ENCODE measurements at regions not wholly inside any gene's neighbourhood (a gene's known extent, or its start where the extent isn't known, plus 50 kb on each side); places are given as distances from the start of the nearest gene placed in this dataset.

GRCh38 chr6:94622783-94623182 is 954.6 kb upstream of the MANEA start:
- no peaks in the 10 kb centered on the region for H3K9me3 ChIP-seq
- no peaks in the 10 kb centered on the region for H3K27me3 ChIP-seq
- TF ChIP-seq CTCF (IDR thresholded peaks at IDR 0.05), result no peak
- no peak overlapping the region for H3K27ac ChIP-seq
- intact Hi-C loops (cut with DNase I; ENCODE audit: low total_unique reads), result no loop called here
- H3K4me3 ChIP-seq, result no peak overlapping the region
- DNase-seq, result no peak
- no peaks in the 10 kb centered on the region for H3K36me3 ChIP-seq
- H3K4me1 ChIP-seq, result no peaks in the 10 kb centered on the region

- DNase-seq, result no peak
- H3K9me3 ChIP-seq, result no peaks in the 10 kb centered on the region
- no peak overlapping the region for H3K4me3 ChIP-seq
- H3K36me3 ChIP-seq, result no peaks in the 10 kb centered on the region
- no peaks in the 10 kb centered on the region for H3K4me1 ChIP-seq
- no peak for TF ChIP-seq CTCF (IDR thresholded peaks at IDR 0.05)
- no peaks in the 10 kb centered on the region for H3K27me3 ChIP-seq
- H3K27ac ChIP-seq, result no peak overlapping the region
- intact Hi-C loops (cut with DNase I; ENCODE audit: low total_unique reads), result no loop called here
These were observed 976.7 kb upstream of the MANEA start for GRCh38 chr6:94600636-94601035.

- Histone ChIP-seq H3K27me3 (no peaks in the 10 kb centered on the region), H3K4me1 (no peaks in the 10 kb centered on the region), H3K4me3 (no peak overlapping the region), H3K9me3 (no peaks in the 10 kb centered on the region), H3K36me3 (no peaks in the 10 kb centered on the region), H3K27ac (no peak overlapping the region)
- intact Hi-C loops (cut with DNase I; ENCODE audit: low total_unique reads), result no loop called here
- no peak for DNase-seq
- TF ChIP-seq CTCF (IDR thresholded peaks at IDR 0.05), result no peak
These were observed 979.8 kb upstream of the MANEA start for GRCh38 chr6:94597487-94597886.

GRCh38 chr6:94590416-94590815 is 986.9 kb upstream of the MANEA start:
- Histone ChIP-seq H3K4me1 (no peaks in the 10 kb centered on the region), H3K4me3 (no peak overlapping the region), H3K27ac (no peak overlapping the region), H3K9me3 (no peaks in the 10 kb centered on the region), H3K36me3 (no peaks in the 10 kb centered on the region), H3K27me3 (no peaks in the 10 kb centered on the region)
- no peak for TF ChIP-seq CTCF (IDR thresholded peaks at IDR 0.05)
- no peak for DNase-seq
- intact Hi-C loops (cut with DNase I; ENCODE audit: low total_unique reads), result no loop called here

GRCh38 chr6:94588301-94588700 is 989.0 kb upstream of the MANEA start:
- no peak overlapping the region for H3K4me3 ChIP-seq
- TF ChIP-seq CTCF (IDR thresholded peaks at IDR 0.05), result no peak
- no peak overlapping the region for H3K27ac ChIP-seq
- intact Hi-C loops (cut with DNase I; ENCODE audit: low total_unique reads), result no loop called here
- DNase-seq, result no peak
- H3K36me3 ChIP-seq, result no peaks in the 10 kb centered on the region
- no peaks in the 10 kb centered on the region for H3K27me3 ChIP-seq
- H3K9me3 ChIP-seq, result no peaks in the 10 kb centered on the region
- H3K4me1 ChIP-seq, result no peaks in the 10 kb centered on the region

- no peak overlapping the region for H3K27ac ChIP-seq
- no peak for TF ChIP-seq CTCF (IDR thresholded peaks at IDR 0.05)
- no peak for DNase-seq
- intact Hi-C loops (cut with DNase I; ENCODE audit: low total_unique reads), result no loop called here
- no peaks in the 10 kb centered on the region for H3K27me3 ChIP-seq
- no peaks in the 10 kb centered on the region for H3K36me3 ChIP-seq
- no peaks in the 10 kb centered on the region for H3K9me3 ChIP-seq
- no peak overlapping the region for H3K4me3 ChIP-seq
- H3K4me1 ChIP-seq, result no peaks in the 10 kb centered on the region
These were observed 993.1 kb upstream of the MANEA start for GRCh38 chr6:94584211-94584610.
